NB4 (cell line): ENCODE measurements at regions not wholly inside any gene's neighbourhood (a gene's known extent, or its start where the extent isn't known, plus 50 kb on each side); places are given as distances from the start of the nearest gene placed in this dataset.

Experiments
- DNase-seq: peaks from one replicate; pipeline ENCODE4 v3.0.0; 2010; ENCODE audit warnings: low read depth
- H3K4me3 ChIP-seq: one replicate; pipeline ENCODE4 v1.5.1; 2011; ENCODE audit warnings: mild to moderate bottlenecking, low read depth, low read length, moderate library complexity
- CTCF ChIP-seq: IDR thresholded peaks from one replicate; pipeline ENCODE4 v1.5.1; 2012; ENCODE audit warnings: low read depth, low read length
- MAX ChIP-seq: IDR thresholded peaks from 2 replicates; pipeline ENCODE4 v1.6.1; 2011; ENCODE audit warnings: low read depth, low read length
- MYC ChIP-seq: IDR thresholded peaks from 2 replicates; pipeline ENCODE4 v1.6.1; 2011; ENCODE audit warnings: low read depth, low read length
- POLR2A ChIP-seq: IDR thresholded peaks from 2 replicates; pipeline ENCODE4 v1.6.1; 2011; ENCODE audit warnings: mild to moderate bottlenecking; ENCODE audit not compliant: insufficient read length; ENCODE audit errors: extremely low read depth

- no peak for DNase-seq
- H3K4me3 ChIP-seq, result no peak overlapping the region
- no peak for TF ChIP-seq CTCF
- no peak for TF ChIP-seq POLR2A
- no peak for TF ChIP-seq MYC
- TF ChIP-seq MAX, result no peak
These were observed 188.0 kb upstream of the PARD3B start for GRCh38 chr2:204357286-204357685.

- no peak for DNase-seq
- TF ChIP-seq CTCF (no peak), POLR2A (no peak), MAX (no peak), MYC (no peak)
- H3K4me3 ChIP-seq, result no peak overlapping the region
These were observed 186.2 kb upstream of the PARD3B start for GRCh38 chr2:204359076-204359475.

GRCh38 chr2:204360218-204361007 is 184.9 kb upstream of the PARD3B start:
- no peak for DNase-seq
- no peak overlapping the region for H3K4me3 ChIP-seq
- TF ChIP-seq MYC (no peak), CTCF (no peak), POLR2A (no peak), MAX (no peak)

GRCh38 chr2:204361738-204362137 is 183.5 kb upstream of the PARD3B start:
- no peak overlapping the region for H3K4me3 ChIP-seq
- no peak for DNase-seq
- TF ChIP-seq CTCF (no peak), MYC (no peak), MAX (no peak)

GRCh38 chr2:204362581-204362980 is 182.7 kb upstream of the PARD3B start:
- no peak for DNase-seq
- TF ChIP-seq MYC (no peak), MAX (no peak), POLR2A (no peak), CTCF (no peak)
- no peak overlapping the region for H3K4me3 ChIP-seq
